Pancreas (tissue), 10 donors: ENCODE measurements at regions not wholly inside any gene's neighbourhood (a gene's known extent, or its start where the extent isn't known, plus 50 kb on each side); places are given as distances from the start of the nearest gene placed in this dataset.

Experiments
- ATAC-seq, 4 donors: fragments of 200-7000 bp; cut with Tn5 transposase; one replicate each; pipeline versions ENCODE4 v1.8.0 to v1.9.1; 2020; ENCODE audit warnings: mild to moderate bottlenecking in 4 of 4, moderate library complexity in 4 of 4
- DNase-seq, 6 donors: peaks; one replicate each; pipeline ENCODE4 v3.0.0-alpha.2; 2020
- FAIRE-seq: peaks from 2 replicates; lab custom pipeline; 2012; peaks lifted over from hg19 to GRCh38; lab: Jason Lieb, UNC
- H3K27ac ChIP-seq, 4 donors: fragments of 200-600 bp; sonication (generic); 1 replicate in 3 of 4; 2 replicates in 1 of 4; pipeline versions ENCODE4 v1.5.0 to v1.8.0; 2020
- H3K27me3 ChIP-seq, 4 donors: fragments of 200-600 bp; one replicate each; pipeline ENCODE4 v1.8.0; 2021
- H3K36me3 ChIP-seq, 3 donors: fragments of 200-600 bp; sonication (generic) in 1 of 3; one replicate each; pipeline versions ENCODE4 v1.5.0 to v1.8.0; 2020 to 2021
- H3K4me1 ChIP-seq, 3 donors: fragments of 200-600 bp; one replicate each; pipeline ENCODE4 v1.8.0; 2021
- H3K4me3 ChIP-seq, 4 donors: fragments of 200-600 bp; sonication (generic) in 2 of 4; one replicate each; pipeline versions ENCODE4 v1.5.0 to v1.8.0; 2020 to 2021
- H3K9me3 ChIP-seq, 4 donors: fragments of 200-600 bp; one replicate each; pipeline ENCODE4 v1.8.0; 2021
- CTCF ChIP-seq, 4 donors: fragments of 200-600 bp; sonication (generic) in 3 of 4; IDR thresholded peaks; one replicate each; pipeline versions ENCODE4 v1.5.0 to v1.8.0; 2021; ENCODE audit warnings: antibody characterized with exemption in 4 of 4
- WGBS, 2 donors: extraction: QIAGEN DNeasy Blood & Tissue Kit; methylation state at CpG; one replicate each; pipeline ENCODE4 v1.1.7; 2013; 5-methylcytosine and 5-hydroxymethylcytosine counted together
- intact Hi-C, 3 donors: fragments of 100-400 bp; cut with DNase I; formaldehyde crosslinking; loops; one replicate each; pipeline versions ENCODE4 v1.11.1 to v1.14.2; 2022
- donor health status: healthy with polysubstance abuse.
- donor health status: DM: no; HTN: no; CAD: no; lungs with moderate emphysema.
- donor health status: DM: no; HTN: no; CAD: no.
- donor health status: control.
- donor health status: control.
- donor health status: Bipolar disorder and iron deficiency.
- donor health status: DM: yes; HTN: yes; CAD: no.
- donor health status: DM: no; HTN: no; CAD: no.
- donor health status: DM: no; HTN: no; CAD: no.
- donor health status: DM: yes; HTN: yes; CAD: no.

DNA sequence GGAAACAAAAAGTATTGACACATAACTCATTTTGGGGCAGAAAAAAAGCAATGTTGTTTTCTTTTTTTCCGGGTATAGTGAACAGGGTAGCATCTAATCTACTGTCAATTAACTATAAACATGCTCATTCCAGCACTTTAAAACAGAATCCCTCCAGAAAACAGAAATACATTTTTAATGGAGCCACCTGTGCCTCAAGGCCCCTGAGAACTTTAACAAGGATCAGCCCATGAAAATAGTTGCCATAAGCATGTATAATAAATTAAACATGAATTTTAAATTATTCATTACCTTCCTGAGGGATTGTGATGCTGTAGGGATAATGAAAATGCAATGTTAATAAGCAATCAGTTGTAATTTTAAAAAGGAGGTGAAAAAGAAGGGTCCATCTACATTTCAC, 101.4 kb upstream of the IVNS1ABP start:
- intact Hi-C loops, result no loop called here
- TF ChIP-seq CTCF (IDR thresholded peaks at IDR 0.05), result no peak
- Histone ChIP-seq H3K4me1 (no peaks in the 10 kb centered on the region), H3K4me3 (no peak overlapping the region), H3K27me3 (no peaks in the 10 kb centered on the region), H3K27ac (no peak overlapping the region), H3K9me3 (no peaks in the 10 kb centered on the region), H3K36me3 (no peaks in the 10 kb centered on the region)
- FAIRE-seq (no peak), ATAC-seq (no peak), DNase-seq (no peak)
- 40 to 82% methylated on average over 1 of the region's 1 CpG for WGBS, 2 donors

DNA sequence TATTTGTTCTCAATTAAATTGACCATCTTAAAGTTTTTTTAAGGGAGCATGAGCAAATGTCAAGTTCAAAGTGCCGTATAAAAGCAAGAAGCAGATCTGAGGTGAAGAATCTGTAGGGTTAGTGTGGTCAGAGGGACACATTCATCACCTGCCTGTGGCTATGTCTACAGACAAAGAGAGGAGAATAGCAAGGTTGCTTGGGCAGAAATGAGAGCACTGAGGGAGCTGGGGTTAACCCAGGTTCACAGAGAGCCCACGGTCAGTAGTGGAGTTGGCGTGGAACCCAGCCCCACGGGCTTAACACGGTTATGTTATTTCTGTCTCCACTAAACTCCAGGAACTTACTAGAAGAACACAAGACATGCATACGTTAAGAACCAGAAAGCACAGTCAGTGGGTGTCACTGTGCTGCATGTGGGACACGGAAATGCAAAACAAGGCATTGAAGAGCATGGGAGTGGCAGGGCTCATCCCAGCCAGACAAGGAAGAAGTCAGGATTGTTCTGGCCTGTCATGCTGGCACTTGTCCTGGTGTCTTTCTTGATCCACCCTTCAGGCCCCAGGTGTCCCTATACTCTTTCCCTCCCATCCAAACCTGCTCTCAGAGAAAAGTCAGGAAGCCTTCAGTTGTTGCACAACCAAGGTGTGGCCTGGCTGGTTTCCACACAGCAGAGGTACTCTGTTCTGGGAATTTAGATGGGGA, 95.5 kb upstream of the IVNS1ABP start:
- FAIRE-seq (no peak), DNase-seq (no peak), ATAC-seq (peak in 1 of 4 donors; percentile 38)
- intact Hi-C loops, result no loop called here
- H3K36me3 ChIP-seq, result no peaks in the 10 kb centered on the region
- no peak for TF ChIP-seq CTCF (IDR thresholded peaks at IDR 0.05)
- no peak overlapping the region for H3K4me3 ChIP-seq
- no peak overlapping the region for H3K27ac ChIP-seq
- no peaks in the 10 kb centered on the region for H3K4me1 ChIP-seq
- H3K27me3 ChIP-seq, result no peaks in the 10 kb centered on the region
- H3K9me3 ChIP-seq, result no peaks in the 10 kb centered on the region
- 76 to 86% methylated on average over 7 of the region's 7 CpGs for WGBS, 2 donors

DNA sequence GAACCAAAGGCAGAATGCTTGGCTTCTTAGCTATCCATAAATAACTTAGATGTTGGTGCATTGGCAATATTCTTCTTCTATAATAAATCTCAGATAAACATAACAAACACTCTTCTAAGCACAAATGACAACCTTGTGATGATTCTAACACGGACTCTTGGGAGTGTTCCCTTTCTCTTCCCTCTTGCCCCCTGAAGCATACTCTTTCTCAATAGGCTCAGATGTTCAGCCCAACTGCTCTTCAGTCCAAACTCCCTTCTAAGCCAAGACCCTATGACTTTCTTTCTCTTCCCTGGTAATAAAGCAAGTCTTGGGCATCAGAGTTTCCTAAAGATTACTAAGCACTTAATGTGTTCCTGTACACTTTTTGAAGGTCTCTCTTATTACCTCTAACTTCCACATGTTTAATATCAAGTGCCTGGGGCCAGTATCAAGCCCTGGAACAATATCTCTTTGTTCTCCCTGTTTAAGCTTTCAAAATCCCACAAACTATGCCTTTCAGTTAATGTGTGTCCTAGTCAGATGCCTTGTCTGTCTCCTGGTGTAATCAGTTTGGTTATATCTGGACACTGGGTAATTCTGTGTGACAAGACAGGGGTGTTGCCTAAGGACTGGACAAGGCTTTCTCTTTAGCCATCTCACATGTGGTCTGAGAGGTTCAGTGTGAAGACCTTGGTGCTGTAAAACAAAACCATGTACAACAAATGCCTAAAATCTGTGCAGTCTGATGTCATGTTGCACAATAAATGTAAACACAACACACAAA, 92.9 kb upstream of the IVNS1ABP start:
- H3K27ac ChIP-seq, result peak overlapping the region in 1 of 4 donors; percentile 1
- ATAC-seq, result peak in 2 of 4 donors; percentile 49 to 70
- 42 to 47% methylated on average over 1 of the region's 1 CpG for WGBS, 2 donors

GRCh38 chr1:185409345-185409744, 92.3 kb upstream of the IVNS1ABP start:
- H3K27me3 ChIP-seq, result no peaks in the 10 kb centered on the region
- no peak for TF ChIP-seq CTCF (IDR thresholded peaks at IDR 0.05)
- WGBS, 2 donors, result 68 to 75% methylated on average over 4 of the region's 4 CpGs
- no peaks in the 10 kb centered on the region for H3K4me1 ChIP-seq
- H3K9me3 ChIP-seq, result no peaks in the 10 kb centered on the region
- DNase-seq, result no peak
- intact Hi-C loops, result no loop called here
- no peak for ATAC-seq
- H3K36me3 ChIP-seq, result no peaks in the 10 kb centered on the region
- H3K27ac ChIP-seq, result peak overlapping the region in 1 of 4 donors; percentile 1
- no peak for FAIRE-seq
- H3K4me3 ChIP-seq, result no peak overlapping the region

More for the DNA sequence above, 92.9 kb upstream of the IVNS1ABP start:
- Histone ChIP-seq H3K27me3 (no peaks in the 10 kb centered on the region), H3K4me1 (no peaks in the 10 kb centered on the region), H3K4me3 (no peak overlapping the region), H3K9me3 (no peaks in the 10 kb centered on the region), H3K36me3 (no peaks in the 10 kb centered on the region)
- TF ChIP-seq CTCF (IDR thresholded peaks at IDR 0.05), result no peak
- FAIRE-seq, result no peak
- intact Hi-C loops, result no loop called here
- no peak for DNase-seq
